Left colon (tissue), 2 donors: ENCODE measurements at regions not wholly inside any gene's neighbourhood (a gene's known extent, or its start where the extent isn't known, plus 50 kb on each side); places are given as distances from the start of the nearest gene placed in this dataset.

ENCODE experiments used
- ATAC-seq: fragments of 200-7000 bp; cut with Tn5 transposase; one replicate; pipeline ENCODE4 v1.9.1; 2020; ENCODE audit warnings: mild to moderate bottlenecking, moderate library complexity
- DNase-seq, 2 donors: peaks; one replicate each; pipeline ENCODE4 v3.0.0-alpha.2; 2020
- intact Hi-C, 2 donors: fragments of 100-400 bp; cut with DNase I in 1 of 2; cut with micrococcal nuclease in 1 of 2; formaldehyde crosslinking; loops; one replicate each; pipeline versions ENCODE4 v1.11.2 to v1.14.0; 2022; cut with DNase I, micrococcal nuclease
- donor health status: DM: no; HTN: no; CAD: no.
- donor health status: DM: yes; HTN: yes; CAD: no.

- no peak for DNase-seq
- intact Hi-C loops = no loop called here
- ATAC-seq = peak; percentile 31
Measured at GRCh38 chr3:31041161-31041978, 146.9 kb upstream of the GADL1 start.

- ATAC-seq (no peak), DNase-seq (no peak)
- intact Hi-C loops = no loop called here
Measured at GRCh38 chr3:31043184-31043819, 148.8 kb upstream of the GADL1 start.

- intact Hi-C loops = no loop called here
- ATAC-seq (no peak), DNase-seq (no peak)
Measured at GRCh38 chr3:31047673-31048072, 153.2 kb upstream of the GADL1 start.

GRCh38 chr3:31048143-31048542, 153.7 kb upstream of the GADL1 start:
- ATAC-seq (no peak), DNase-seq (no peak)
- intact Hi-C loops = no loop called here

GRCh38 chr3:31050296-31050695, 155.8 kb upstream of the GADL1 start:
- intact Hi-C loops = no loop called here
- DNase-seq (no peak), ATAC-seq (no peak)

- ATAC-seq (no peak), DNase-seq (no peak)
- intact Hi-C loops = no loop called here
Measured at GRCh38 chr3:31051226-31051625, 156.8 kb upstream of the GADL1 start.

GRCh38 chr3:31053299-31053698, 158.8 kb upstream of the GADL1 start:
- intact Hi-C loops = no loop called here
- DNase-seq (no peak), ATAC-seq (no peak)

- DNase-seq (no peak), ATAC-seq (no peak)
- intact Hi-C loops = no loop called here
Measured at GRCh38 chr3:31054032-31054431, 159.6 kb upstream of the GADL1 start.

- ATAC-seq = no peak
Measured at GRCh38 chr3:31055757-31056156, 161.3 kb upstream of the GADL1 start.

GRCh38 chr3:31057891-31058290, 163.4 kb upstream of the GADL1 start:
- intact Hi-C loops = no loop called here
- ATAC-seq (no peak), DNase-seq (no peak)

More at GRCh38 chr3:31055757-31056156, 161.3 kb upstream of the GADL1 start:
- no peak for DNase-seq
- intact Hi-C loops = no loop called here

GRCh38 chr3:31064021-31064420, 169.6 kb upstream of the GADL1 start:
- intact Hi-C loops = no loop called here
- DNase-seq (no peak), ATAC-seq (no peak)

- DNase-seq (no peak), ATAC-seq (no peak)
- intact Hi-C loops = no loop called here
Measured at GRCh38 chr3:31065765-31066164, 171.3 kb upstream of the GADL1 start.

GRCh38 chr3:31067004-31067403, 172.5 kb upstream of the GADL1 start:
- ATAC-seq (no peak), DNase-seq (no peak)
- intact Hi-C loops = no loop called here

GRCh38 chr3:31075471-31075870, 181.0 kb upstream of the GADL1 start:
- ATAC-seq = no peak
- intact Hi-C loops = no loop called here
- no peak for DNase-seq

GRCh38 chr3:31075876-31076275, 181.4 kb upstream of the GADL1 start:
- intact Hi-C loops = no loop called here
- no peak for DNase-seq
- ATAC-seq = no peak

GRCh38 chr3:31077021-31077601, 182.7 kb upstream of the GADL1 start:
- no peak for ATAC-seq
- intact Hi-C loops = no loop called here
- no peak for DNase-seq

GRCh38 chr3:31077826-31078225, 183.4 kb upstream of the GADL1 start:
- intact Hi-C loops = no loop called here
- DNase-seq (no peak), ATAC-seq (no peak)

GRCh38 chr3:31079689-31080088, 185.2 kb upstream of the GADL1 start:
- no peak for DNase-seq
- intact Hi-C loops = no loop called here
- no peak for ATAC-seq

GRCh38 chr3:31081018-31081662, 186.7 kb upstream of the GADL1 start:
- intact Hi-C loops = no loop called here
- DNase-seq = no peak

GRCh38 chr3:31086148-31086547, 191.7 kb upstream of the GADL1 start:
- no peak for DNase-seq
- ATAC-seq = no peak
- intact Hi-C loops = no loop called here

More at GRCh38 chr3:31081018-31081662, 186.7 kb upstream of the GADL1 start:
- ATAC-seq = no peak
